GM21528 (cell line): ENCODE measurements at regions not wholly inside any gene's neighbourhood (a gene's known extent, or its start where the extent isn't known, plus 50 kb on each side); places are given as distances from the start of the nearest gene placed in this dataset.

Experiments
- ATAC-seq: cut with Tn5 transposase; IDR thresholded peaks from one replicate; pipeline ENCODE4 v1.9.1; 2021; ENCODE audit warnings: mild to moderate bottlenecking, moderate library complexity; ENCODE audit not compliant: unreplicated experiment, low FRiP score

DNA sequence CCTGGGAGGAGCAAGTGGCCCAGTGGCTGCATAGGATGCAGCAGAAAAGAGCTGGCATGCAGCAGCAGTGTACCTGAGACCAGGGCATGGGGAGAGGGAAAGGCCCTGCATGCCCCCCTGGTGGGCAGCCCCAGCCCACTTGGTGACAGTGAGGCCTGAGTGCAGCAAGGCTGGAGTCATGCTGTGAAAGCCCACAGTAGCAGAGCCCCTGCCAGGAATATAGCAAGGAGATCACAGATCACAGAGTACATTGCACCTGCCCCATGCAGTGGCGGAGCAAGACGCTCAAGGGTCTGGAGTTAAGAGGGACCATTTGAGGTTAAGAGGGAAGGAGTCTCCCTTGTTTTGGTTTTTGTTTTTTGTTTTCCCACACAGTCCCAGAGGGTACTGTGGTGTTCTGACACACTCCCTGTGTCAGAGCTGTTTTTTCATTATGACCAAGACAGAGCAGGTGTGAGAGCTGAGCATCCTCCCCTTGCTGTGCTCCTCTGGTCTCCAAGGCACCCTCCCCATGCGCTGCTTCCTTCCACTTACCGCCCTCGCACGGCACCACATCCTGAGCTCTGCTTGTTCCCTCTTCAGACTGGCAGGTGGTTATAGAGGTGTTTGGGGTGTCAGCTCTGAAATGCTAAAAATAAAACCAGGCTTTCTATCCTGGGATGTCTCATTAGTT, 85.0 kb upstream of the UBL3 start:
- ATAC-seq: peak; percentile 93

DNA sequence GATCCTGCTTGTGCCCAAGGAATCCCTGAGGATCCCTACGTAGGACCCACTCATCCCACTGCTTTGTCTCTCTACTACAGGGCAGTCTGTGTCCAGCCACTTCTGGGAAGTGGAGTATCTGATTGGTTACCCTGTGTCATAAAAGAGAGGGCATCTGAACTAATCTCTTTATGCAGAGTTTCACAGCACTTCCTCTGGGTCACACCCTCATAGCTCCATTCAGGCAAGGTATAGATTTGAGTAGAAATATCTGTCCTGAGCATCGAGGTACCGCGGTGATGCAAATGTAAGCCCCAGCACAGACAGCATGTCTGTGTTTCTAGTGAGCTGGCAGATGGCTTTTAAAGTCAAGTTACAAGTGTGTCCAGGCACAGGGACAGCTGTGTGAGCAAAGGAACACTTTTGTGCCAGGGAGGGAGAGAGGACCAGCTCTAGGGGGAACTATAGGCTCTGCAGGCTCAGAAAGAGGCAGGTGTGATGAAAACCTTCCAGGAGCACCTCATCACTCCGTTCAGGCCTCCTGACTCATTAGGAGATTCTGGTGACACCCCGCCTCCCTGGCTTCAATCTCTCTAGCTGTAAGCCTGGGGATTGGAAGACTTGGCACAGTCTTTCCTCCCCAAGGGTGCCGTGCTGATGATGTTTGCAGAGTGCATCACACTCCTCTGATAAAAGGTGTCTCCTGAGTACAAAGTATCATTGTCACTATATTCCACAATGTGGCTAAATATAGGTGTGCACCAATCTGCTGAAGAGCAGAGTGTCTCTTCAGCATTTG, 84.3 kb upstream of the UBL3 start:
- ATAC-seq: no peak

GRCh38 chr13:29933401-29933800, 83.0 kb upstream of the UBL3 start:
- ATAC-seq: no peak

- ATAC-seq: no peak
Observed at GRCh38 chr13:29931696-29932095, 81.3 kb upstream of the UBL3 start.

DNA sequence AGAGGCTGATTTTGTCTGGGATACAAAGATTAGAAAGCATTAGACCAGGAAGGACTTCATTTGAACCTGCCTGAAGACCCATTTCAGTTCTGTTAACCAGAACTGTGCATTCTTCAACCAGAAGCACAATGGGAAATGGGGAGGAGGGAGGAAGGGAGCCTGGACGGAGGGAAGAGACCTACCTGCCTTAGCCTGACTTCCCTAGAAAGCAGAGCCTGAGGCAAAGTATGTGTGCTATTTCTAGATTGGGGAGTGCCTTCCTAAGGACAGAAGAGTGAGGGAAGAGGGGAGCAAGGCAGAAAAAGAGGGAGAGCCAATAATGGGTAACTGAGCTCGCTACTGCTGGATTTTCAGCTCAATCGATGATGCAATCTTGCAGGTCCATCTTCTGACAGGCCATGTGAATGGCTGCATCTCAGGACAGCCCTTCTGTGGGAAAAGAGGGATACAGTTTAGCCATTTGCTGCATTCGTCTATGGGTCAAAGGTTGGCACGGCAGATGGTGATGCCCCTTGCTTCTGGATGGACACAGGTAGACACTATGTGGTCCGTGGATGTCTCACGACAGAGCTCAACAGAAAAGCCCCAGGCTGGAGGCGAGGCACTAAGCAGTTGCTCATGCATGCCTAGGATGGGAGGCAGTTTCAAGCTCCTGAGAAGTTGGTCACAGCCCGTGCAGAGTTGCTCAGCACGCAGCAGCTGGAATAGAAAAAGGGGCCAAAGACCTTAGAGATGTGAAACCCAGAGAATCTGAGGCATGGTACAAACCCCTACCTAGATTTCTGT, 78.8 kb upstream of the UBL3 start:
- ATAC-seq: no peak

DNA sequence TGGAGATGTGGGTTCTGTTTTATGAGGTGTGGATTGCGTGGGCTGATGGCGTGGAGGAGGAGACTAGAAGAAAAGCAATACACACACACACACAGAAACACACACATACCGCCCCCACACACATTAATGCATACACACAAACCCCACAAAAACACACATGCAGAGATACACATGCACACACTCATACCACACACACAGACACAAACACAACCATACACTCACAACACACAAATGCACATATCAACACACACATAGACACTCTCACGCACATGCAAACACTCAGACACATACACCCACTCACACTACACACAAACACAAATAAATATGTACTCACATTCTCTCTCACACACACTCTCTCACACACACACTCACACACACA, 75.7 kb upstream of the UBL3 start:
- no peak for ATAC-seq

DNA sequence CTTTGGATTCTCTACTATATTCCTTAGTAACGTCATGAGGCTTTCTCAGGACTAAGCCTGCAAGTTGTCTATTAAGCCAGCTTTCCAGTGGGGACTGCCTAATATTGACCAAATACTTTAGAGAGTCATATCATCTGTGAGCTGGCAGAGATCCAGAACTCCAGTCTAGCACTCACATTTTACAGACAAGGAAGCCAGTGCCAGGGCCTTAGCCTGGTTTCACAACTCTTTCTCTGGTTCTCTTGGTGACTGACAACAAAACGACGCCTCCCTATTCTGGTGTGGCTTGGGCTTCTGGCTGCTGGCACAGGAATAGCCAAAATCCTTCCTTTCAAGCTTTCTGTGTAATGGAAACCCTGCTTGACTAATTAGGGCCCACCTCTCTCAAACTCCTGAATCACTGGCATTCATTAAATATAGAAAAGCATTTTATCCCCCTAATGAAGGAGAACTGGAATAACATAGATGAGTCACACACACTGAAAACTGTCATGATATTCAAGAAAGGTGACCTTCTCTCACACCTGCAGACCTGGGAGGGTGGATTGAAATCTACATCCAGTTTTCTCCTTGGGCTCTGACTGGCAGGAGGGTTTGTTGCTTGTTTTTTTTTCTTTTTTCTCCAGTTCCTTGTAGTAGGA, 75.2 kb upstream of the UBL3 start:
- no peak for ATAC-seq

DNA sequence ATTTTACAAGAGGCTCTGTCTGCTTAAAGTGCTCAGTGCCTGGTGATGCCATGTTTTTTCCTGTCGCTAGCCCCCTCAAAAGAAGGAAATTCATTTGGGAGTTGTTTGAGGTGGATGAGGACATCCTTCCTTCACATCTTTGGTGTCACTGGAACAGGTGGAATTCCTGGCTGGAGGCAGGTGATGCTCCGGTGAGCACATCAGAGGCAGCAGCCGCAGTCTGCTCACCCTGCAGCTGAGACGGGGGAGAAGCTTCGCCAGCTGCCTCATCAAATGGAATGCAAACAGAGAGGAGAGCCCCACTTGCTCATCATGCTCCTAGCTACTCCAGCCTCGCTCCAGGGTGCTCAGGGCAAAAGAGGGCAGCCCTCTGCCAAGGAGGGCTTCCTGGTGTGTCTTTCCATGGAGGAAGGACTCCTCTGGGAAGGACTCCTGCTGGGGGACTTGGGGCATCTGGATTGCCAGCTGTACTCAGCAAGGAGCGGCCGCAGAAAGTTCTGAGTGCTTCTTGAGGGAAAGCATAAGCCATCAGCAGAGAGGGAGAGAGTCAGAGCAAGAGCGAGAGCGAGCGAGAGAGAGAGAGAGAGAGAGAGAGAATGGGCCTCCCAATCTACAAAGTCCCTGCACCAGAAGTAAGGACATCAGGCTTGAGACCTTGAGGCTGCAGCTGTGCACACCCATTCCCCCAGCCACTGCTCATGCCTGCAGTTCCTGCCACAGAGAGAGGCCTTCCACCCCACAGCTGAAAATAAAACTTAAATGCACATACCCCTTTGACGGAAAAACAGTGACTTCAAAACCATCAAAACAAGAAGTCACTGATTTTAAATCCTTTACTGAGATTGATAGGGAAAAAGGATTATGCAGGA, 74.3 kb upstream of the UBL3 start:
- no peak for ATAC-seq

DNA sequence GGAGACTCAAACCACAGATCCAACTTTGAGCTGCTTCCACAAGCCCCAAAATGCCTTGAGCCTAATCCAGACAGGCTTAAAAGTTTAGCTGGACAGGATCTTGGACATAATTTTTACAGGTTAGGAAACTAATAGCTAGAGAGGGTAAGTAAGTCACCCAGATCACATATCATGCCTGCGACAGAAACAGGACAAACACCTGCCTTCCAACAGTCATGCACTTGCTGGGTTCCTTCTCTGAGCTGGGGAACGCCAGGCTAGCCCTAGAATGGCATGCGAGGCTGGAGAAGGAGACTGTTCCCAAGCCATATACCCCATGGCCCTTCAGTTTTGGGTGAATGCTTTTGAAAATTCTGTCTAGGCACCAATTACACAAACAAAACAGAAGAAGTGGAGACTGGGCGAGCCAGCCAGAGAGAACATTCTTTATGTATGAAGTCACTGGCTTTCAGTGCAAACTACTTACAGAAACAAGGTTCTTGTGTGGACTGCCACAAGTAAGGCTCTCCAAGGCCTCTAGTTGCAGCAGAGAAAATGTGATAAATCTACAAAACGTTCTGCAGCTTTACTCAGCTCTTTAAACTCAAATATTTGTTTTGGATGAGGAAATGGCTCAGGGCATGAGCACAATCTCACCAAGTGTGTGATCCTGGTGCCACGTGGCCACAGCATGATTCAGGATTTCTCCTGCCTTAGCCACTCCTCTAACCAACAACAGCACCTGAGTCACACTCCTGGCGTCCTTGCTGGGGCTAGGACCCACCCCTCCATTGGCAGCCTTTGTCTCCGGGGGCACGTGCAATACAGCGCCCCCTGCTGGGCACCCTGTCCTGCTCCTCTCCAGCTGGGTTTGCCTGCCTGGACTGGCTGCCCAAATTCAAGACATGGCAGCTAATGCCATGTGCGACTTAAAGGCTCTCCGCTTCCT, 73.4 kb upstream of the UBL3 start:
- no peak for ATAC-seq

DNA sequence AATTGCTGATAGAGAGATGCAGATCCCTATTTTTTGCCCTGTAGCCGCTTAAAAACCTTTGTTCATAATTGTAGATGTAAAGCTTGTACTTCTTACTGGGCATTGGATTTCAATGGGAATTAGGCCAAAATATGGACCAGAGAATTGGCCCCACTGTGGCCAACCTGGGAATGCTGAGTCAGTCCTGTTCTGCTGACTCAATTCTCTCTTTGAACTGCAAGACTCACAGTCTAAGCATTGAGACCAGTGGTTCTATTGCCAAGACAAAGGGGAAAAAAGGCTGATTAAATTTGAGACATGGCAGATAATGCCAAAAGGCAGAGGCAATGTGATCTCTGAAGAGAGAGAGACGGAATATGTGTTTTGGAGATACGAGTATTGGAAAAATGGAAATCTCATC, 72.5 kb upstream of the UBL3 start:
- ATAC-seq: no peak

DNA sequence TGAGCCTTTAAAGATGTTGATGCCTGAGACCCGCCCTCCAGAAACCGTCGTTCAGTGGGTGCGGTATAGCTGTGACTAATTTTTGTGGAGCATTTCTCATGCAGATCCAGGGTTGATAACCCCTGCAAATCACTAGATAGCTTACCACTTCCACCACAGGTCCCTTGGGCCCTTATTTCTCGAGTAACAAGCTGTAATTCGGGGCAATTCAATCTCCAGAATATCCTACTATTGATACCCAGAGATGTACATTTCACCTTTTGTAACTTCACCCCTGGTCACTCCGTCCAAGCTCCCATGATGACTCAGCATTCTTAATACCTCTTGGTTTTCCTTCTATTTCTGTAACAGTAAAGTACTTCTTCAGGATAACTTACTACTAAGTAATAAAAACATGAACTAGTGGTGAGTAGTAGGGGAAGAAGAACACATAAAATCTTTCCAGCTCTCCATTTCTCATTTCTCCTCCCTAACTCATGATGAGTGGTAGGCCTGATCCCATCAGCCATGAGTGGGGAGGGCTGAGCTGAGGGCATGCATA, 71.9 kb upstream of the UBL3 start:
- no peak for ATAC-seq

GRCh38 chr13:29921542-29921941, 71.1 kb upstream of the UBL3 start:
- ATAC-seq: no peak

- ATAC-seq: no peak
Observed at GRCh38 chr13:29920025-29920643, 69.7 kb upstream of the UBL3 start.

GRCh38 chr13:29918845-29919244, 68.4 kb upstream of the UBL3 start:
- ATAC-seq: no peak

- no peak for ATAC-seq
Observed at GRCh38 chr13:29917650-29918049, 67.2 kb upstream of the UBL3 start.

DNA sequence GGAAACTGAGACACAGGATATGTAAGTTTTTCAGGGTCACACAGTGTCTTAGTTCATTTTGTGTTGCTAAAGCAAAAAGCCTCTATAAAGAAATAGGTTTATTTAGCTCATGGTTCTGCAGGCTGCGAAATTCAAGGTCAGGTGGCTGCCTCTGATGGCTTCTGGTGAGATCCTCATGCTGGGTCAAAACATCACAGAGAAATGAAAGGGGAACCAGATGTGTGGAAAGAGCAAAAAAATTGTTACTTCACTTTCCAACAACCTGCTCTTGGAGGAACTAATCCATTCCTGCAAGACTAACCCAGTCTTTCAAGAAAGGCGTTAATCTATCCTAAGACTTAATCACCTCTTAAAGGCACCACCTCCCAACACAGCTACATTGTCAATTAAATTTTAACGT, 64.2 kb upstream of the UBL3 start:
- no peak for ATAC-seq

DNA sequence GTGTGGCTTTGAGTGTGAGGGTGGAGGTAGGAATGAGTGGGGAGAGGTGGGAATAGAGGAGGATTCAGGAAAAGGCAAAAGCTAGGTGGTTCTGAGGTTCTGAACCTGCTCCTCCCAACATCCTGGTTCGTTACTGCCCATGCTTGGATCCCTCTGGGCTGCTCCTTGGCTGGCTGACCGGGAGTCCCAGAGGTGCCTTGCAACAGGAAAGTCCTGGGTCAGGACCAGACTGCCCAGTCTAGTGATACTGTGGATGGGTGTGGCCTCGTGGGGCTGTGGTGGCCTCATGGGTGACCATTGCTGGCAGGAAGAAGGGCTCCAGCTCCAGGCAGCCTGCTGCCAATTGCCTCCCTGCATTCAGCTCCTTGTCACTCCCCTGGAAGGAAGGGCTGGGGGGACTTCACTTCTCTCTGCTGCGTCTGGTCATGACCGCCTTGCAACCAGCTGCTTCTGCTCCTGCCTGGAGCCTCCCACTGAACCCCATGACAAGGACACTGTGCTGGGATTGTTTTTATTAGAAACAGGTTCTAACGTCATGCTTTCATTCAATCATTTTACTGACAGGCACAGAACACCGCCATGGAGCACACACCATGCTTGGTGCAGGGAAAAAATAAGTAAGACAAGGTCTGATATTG, 61.5 kb upstream of the UBL3 start:
- ATAC-seq: no peak
